ENCODE measurements at regions not wholly inside any gene's neighbourhood (a gene's known extent, or its start where the extent isn't known, plus 50 kb on each side); places are given as distances from the start of the nearest gene placed in this dataset.
"Not testable (repeated sequence)": the region's sequence is repeated elsewhere in the genome, so short reads cannot be mapped to it uniquely, and the experiment has no call there.

GRCh38 chr2:39893616-39894015 is 114.6 kb upstream of the THUMPD2 start:
- Histone ChIP-seq H3K4me1 (no peaks in the 10 kb centered on the region), H3K9me3 (no peaks in the 10 kb centered on the region), H3K4me3 (no peak overlapping the region), H3K36me3 (no peaks in the 10 kb centered on the region), H3K27ac (no peak overlapping the region), H3K27me3 (no peaks in the 10 kb centered on the region)
- WGBS, result 60% methylated on average over 4 of the region's 4 CpGs
- no peak for TF ChIP-seq POLR2AphosphoS5 (IDR thresholded peaks at IDR 0.05)
- no peak for TF ChIP-seq CTCF (IDR thresholded peaks at IDR 0.05)
- no peak for TF ChIP-seq EP300 (IDR thresholded peaks at IDR 0.05)
- TF ChIP-seq POLR2A (IDR thresholded peaks at IDR 0.05), result no peak
- no peak for DNase-seq (ENCODE audit: low spot score in 2 of 2)

DNA sequence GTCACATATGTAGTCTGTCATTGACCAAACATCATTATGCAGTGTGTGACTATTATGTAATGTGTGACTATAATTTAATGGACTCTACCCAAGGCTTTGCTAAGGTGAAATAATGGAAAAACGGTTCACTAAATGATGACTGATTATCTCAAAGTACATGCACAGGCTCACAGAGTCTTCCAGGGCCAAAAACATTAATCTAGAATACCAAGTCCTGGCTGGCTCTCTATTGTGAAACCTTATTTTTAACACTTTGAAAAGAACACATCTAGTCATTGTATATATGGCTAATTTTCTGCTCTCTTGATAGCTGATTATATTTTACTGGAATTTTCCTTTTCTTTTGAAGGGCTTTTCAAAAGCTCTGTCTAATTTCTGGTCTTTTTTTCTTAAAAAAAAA is 102.9 kb upstream of the THUMPD2 start:
- WGBS, result 54% methylated on average over 1 of the region's 1 CpG

DNA sequence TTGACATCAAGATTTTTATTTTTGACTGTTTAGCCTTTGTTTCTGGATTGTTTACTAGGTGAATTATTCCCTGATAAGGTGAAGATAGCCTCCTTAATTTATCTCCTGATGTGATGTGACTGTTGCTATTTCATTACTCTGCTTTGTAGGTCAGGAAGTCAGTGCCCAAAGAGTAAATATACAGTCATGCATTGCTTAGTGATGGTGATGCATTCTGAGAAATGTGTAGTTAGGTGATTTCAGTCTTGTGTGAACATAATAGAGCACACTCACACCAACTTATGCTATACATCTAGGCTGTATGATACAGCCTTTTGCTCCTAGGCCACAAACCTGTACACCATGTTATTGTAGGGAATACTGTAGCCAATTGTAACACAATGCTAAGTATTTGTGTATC is 102.4 kb upstream of the THUMPD2 start:
- TF ChIP-seq CTCF (IDR thresholded peaks at IDR 0.05), result no peak
- TF ChIP-seq EP300 (IDR thresholded peaks at IDR 0.05), result no peak
- TF ChIP-seq POLR2AphosphoS5 (IDR thresholded peaks at IDR 0.05), result no peak
- TF ChIP-seq POLR2A (IDR thresholded peaks at IDR 0.05), result no peak
- Histone ChIP-seq H3K27me3 (no peaks in the 10 kb centered on the region), H3K9me3 (no peaks in the 10 kb centered on the region), H3K4me3 (no peak overlapping the region), H3K27ac (no peak overlapping the region), H3K36me3 (no peaks in the 10 kb centered on the region), H3K4me1 (no peaks in the 10 kb centered on the region)
- no peak for DNase-seq (ENCODE audit: low spot score in 2 of 2)

More for the DNA sequence above, 102.9 kb upstream of the THUMPD2 start:
- Histone ChIP-seq H3K4me1 (no peaks in the 10 kb centered on the region), H3K36me3 (no peaks in the 10 kb centered on the region), H3K4me3 (no peak overlapping the region), H3K9me3 (no peaks in the 10 kb centered on the region), H3K27me3 (no peaks in the 10 kb centered on the region), H3K27ac (no peak overlapping the region)
- DNase-seq (ENCODE audit: low spot score in 2 of 2), result no peak
- no peak for TF ChIP-seq POLR2AphosphoS5 (IDR thresholded peaks at IDR 0.05)
- no peak for TF ChIP-seq POLR2A (IDR thresholded peaks at IDR 0.05)
- no peak for TF ChIP-seq CTCF (IDR thresholded peaks at IDR 0.05)
- TF ChIP-seq EP300 (IDR thresholded peaks at IDR 0.05), result no peak

DNA sequence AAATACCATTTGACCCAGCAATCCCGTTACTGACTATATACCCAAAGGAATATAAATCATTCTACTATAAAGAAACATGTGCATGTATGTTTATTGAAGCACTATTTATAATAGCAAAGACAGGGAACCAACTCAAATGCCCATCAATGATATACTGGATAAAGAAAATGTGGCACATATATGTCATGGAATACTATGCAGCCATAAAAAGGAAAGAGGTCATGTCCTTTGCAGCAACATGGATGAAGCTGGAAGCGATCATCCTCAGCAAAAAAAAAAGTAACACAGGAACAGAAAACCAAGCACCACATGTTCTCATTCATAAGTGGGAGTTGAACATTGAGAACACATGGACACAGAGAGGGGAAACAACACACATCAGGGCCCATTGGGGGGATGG is 99.9 kb upstream of the THUMPD2 start:
- H3K27ac ChIP-seq; H3K4me3 ChIP-seq; H3K9me3 ChIP-seq; H3K27me3 ChIP-seq; DNase-seq (ENCODE audit: low spot score in 2 of 2); H3K36me3 ChIP-seq; H3K4me1 ChIP-seq: not testable (repeated sequence)
- WGBS, result 85% methylated on average over 2 of the region's 2 CpGs

- TF ChIP-seq CTCF (IDR thresholded peaks at IDR 0.05) (no peak), POLR2A (IDR thresholded peaks at IDR 0.05) (no peak), POLR2AphosphoS5 (IDR thresholded peaks at IDR 0.05) (no peak), EP300 (IDR thresholded peaks at IDR 0.05) (no peak)
- no peaks in the 10 kb centered on the region for H3K27me3 ChIP-seq
- H3K4me3 ChIP-seq, result no peak overlapping the region
- H3K4me1 ChIP-seq, result peaks cover 10% of the 10 kb centered on the region
- H3K9me3 ChIP-seq, result no peaks in the 10 kb centered on the region
- H3K36me3 ChIP-seq, result no peaks in the 10 kb centered on the region
- H3K27ac ChIP-seq, result no peak overlapping the region
- 73% methylated on average over 1 of the region's 1 CpG for WGBS
- no peak for DNase-seq (ENCODE audit: low spot score in 2 of 2)
Measured at GRCh38 chr2:39875914-39876267, 96.8 kb upstream of the THUMPD2 start.

DNA sequence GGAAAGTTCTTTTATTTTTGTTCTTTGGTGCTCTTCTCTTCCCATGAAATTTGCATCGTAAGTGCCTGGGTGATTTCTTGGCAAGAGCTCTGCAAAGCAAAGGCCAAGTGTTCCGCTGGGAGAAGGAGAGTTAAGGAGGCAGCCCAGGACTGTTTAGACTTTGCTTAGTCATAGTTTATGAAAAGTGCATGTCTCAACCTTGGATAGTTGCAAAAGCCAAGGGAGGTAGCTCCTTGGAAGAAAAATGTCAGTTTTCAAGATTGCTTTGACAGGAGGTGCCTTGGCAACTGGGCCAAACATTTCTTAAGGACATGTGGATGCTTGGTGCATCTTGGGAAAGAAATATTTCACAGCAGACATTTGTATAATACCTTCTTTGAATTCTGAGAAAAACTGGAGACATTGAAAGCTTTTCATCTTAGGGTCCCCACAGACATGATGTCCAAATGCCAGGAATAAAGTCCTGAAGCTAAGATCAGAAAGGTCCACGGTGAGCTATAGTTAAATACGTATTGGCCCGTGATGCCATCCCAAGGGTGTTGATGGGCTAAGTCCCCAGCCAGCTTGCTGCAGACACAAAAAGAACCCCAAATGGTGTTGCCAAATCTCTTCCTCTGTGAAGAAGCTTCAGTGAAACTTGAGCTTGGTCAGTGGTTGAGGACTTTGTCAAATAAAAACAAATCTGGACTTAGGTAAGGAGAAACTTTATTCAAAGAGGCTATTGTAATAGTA is 96.3 kb upstream of the THUMPD2 start:
- Histone ChIP-seq H3K4me3 (no peak overlapping the region), H3K9me3 (no peaks in the 10 kb centered on the region), H3K36me3 (no peaks in the 10 kb centered on the region), H3K27ac (no peak overlapping the region), H3K27me3 (no peaks in the 10 kb centered on the region), H3K4me1 (peaks cover 15% of the 10 kb centered on the region)
- DNase-seq (ENCODE audit: low spot score in 2 of 2), result no peak
- 38% methylated on average over 5 of the region's 5 CpGs for WGBS
- TF ChIP-seq POLR2AphosphoS5 (IDR thresholded peaks at IDR 0.05) (no peak), POLR2A (IDR thresholded peaks at IDR 0.05) (no peak), CTCF (IDR thresholded peaks at IDR 0.05) (no peak), EP300 (IDR thresholded peaks at IDR 0.05) (no peak)

All from suprapubic skin (tissue), 4 donors.